ENCODE measurements at regions not wholly inside any gene's neighbourhood (a gene's known extent, or its start where the extent isn't known, plus 50 kb on each side); places are given as distances from the start of the nearest gene placed in this dataset.
"Not testable (repeated sequence)": the region's sequence is repeated elsewhere in the genome, so short reads cannot be mapped to it uniquely, and the experiment has no call there.

DNA sequence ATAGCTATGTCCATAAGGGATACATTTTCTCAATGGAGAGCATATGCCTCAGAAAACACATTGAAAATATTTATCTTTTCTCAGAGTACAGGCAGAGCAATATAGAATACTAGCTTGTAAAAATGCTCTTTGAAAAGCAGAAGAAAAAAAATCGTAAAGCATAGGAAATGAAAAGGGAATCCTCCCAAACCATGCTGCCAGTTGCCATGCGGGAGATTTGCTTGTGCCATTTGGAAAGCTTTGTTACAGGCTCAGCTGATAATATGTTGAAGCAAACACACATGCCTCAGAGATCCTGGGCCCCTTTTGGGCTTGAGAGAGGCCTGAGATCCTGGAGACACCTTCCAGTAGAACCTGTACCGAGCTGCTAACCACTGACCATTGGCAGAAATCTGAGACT lies 697.1 kb downstream of the BCL11A start:
- FAIRE-seq = no peak

DNA sequence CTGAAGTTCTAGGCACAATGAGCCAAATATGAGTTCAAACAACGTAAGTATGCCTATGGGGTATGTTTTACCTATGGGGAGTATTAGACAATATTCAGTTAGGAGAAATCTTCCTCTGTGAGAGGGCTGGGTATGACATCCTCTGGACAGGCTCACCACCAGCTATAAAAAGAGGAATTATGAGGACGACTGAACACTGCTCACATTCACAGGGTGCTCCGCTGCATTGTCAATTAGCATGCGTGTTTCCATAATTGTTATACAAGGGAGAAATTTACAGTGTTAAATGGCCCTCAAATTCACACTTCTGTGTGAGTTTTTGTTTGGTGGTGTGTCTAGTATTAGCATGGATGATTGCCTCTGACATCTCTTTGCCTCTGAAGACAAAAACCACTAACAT lies 700.4 kb downstream of the BCL11A start:
- FAIRE-seq = no peak

DNA sequence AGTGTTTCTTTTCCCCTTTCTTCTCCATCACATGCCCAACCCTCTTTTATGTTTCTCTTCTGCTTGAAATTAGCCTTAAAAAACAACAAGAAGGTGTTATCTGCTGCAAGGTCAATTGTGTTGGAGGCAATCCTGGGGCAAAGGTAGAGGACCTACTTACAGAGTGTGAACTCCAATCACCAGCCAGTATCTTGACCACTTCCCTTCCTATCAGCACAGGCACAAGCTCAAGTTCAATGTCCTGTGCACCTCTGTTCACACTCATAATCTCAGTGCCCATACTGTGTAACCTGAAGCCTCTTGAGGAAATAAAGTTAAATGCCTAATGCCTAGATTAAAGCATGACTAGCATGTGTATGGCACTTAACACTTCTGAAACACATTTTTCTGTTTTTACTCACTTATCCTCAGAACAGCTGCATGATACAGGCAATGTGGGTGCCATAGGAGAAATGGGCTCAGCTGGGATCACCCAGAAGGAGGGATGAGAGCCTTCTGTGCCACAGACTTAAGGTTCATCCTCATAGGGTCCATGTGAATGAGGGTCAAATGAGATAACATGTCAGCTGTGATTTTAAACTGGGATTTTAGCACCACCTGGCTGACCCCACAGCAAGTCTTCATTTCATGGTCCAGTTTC lies 701.5 kb downstream of the BCL11A start:
- FAIRE-seq = no peak

DNA sequence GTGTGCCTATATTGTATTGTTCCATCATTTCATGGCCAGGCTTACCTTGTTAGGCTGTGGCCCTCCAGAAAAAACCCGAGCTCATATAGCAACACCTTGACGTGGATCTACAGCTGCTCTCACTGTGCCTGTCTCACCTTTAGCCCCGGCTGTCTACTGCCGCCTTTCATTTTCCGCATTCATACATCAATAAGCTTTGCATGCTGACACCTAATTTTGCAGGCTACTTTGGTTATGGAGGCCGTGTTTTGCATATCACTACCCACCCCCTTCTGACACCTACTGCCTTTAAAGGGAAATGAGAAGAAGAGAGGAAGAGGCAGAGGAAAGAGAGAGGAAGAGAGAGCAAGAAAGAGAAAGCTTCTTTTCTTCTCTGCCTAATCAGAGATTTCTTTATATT lies 702.9 kb downstream of the BCL11A start:
- no peak for FAIRE-seq

DNA sequence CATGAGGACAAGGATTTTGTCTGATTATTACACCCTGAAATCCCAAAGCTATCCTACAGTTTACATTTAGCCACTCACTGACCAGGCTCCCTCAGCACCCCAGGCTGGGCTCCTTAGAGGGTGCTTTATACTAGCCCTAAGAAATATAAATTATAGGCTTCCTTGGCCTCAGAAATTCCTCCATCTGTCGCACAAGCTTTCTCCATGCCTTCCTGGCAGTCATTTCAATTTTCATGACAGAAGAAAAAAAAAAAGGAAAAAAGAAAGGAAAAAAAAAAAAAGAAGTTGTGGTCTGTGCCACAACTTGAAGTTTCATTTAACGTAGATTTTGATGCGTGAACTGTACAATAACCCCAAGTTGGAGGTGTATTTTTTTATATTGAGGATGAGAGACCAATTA lies 719.5 kb downstream of the BCL11A start:
- no peak for FAIRE-seq

DNA sequence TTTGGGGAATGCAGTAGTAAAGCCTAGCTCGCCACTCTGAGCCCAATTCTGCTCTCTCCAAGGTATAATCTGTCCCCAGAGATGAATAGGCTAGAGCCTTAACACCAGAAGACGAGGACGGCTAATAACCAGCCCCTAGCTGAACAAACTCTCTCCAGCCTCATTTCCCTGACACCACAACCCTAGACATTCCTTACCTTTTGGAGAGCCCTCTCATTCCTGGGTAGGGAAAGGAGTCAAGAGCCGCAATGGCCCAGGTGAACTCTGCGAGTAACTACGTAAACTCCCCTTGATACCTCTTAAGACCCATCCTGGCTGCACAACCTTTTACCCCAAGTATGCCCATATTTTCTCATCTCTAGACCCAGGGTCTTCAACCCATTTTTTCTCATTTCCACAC lies 722.9 kb downstream of the BCL11A start:
- FAIRE-seq = no peak

DNA sequence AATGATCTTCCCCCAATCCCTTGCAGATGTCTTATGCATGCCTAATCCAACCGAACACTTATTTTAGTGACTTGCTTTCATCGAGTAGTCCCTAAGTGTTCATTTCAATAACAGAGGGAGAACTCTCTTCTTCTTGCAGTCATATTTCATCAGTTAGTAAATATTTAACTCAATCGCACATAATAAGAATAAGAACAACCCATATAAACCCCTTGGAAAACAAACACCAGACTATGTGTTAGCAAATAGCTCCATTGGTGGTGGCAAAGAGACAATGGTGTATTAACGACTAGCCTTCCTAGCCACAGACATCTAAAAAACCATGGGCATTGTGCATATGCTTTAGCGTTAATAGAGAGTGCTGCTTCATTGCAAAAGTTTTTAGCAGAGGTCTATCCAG lies 725.8 kb downstream of the BCL11A start:
- FAIRE-seq = no peak

DNA sequence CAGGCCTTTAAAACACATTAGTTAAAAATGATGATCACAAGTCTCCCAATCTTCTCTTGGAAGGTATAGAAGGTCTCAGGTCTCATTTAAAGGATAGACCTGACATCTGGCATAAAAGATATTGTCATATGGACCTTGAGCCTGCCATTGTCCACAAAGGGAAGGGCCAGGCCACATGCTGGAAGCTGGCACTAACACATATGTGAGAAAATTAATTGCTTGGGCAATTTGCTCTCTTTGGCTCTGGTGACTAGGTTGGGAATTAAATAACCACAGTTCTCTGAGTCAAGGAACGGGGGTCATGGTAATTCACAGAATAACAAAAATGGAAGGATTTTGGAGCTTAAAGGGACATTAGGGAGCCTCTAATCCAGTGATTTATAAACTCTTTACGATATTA lies 727.3 kb downstream of the BCL11A start:
- FAIRE-seq = no peak

DNA sequence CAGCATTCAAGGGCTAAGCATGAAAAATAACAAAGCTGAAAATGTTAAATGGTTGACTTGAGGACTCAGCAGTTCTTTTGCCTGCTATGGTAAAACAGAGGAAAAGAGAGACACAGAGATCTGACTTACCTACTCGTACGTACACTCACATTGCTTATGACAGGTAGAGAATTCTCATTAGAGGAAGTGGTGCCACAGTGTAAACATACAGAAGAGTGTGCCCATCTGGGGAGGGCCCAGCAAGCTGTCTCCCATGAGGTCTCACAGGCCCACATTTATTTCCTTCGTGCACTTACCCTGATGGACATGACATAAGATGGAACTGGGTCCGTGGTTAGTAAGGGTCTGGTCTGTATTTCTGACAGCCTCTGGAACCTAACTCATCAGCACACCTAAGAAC lies 729.1 kb downstream of the BCL11A start:
- no peak for FAIRE-seq

DNA sequence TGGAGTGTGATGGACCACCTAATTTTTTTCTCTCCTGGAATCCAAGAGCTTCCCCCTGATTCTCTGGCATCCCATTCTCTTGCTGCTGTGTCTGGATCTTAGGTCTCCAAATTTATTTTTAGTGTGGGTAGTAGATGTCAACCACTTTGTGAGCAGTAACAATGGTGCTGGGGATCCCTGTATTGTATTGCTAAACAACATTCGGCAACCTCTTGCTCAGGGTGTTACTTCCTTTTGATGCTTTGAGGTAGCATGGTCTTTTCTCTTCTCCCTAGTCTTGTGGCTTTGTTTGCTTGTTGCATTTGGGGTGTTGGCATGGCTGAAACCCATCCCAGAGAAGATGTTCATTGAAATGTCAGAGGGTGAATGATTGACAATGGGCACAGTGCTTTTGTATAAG lies 737.4 kb downstream of the BCL11A start:
- FAIRE-seq = no peak

DNA sequence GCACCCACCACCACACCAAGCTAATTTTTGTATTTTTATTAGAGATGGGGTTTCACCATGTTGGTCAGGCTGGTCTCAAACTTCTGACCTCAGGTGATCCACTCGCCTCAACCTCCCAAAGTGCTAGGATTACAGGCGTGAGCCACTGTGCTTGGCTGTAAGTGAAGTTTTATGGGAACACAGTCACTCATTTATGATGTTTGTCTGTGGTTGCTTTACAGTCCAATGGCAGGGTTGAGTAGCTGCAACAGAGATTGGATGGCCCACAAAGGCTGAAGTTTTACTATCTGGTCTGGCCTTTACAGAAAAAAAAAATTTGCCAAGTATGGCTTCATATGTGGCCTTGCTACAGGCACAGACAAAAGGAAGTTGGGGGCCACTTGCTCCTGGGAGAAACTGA lies 743.2 kb downstream of the BCL11A start:
- not testable (repeated sequence) for FAIRE-seq

DNA sequence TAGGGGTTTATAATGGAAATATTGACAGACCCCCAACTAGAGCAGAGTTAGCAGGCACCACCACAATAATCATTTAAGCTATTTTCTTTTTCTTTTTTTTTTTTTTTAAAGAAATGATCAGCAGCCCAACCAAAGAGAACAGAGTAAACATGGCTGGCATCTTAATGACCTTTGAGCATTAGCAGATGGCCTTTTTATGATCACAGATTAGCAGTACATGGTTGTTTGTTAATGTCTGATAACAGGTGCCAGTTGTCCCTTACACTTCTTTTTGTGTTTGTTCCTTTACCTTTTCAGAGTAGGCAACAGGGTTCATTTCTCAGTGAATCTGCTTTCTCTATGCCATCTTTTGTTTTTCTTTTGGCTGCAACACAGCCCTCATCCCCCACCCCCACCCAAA lies 747.0 kb downstream of the BCL11A start:
- FAIRE-seq = no peak

DNA sequence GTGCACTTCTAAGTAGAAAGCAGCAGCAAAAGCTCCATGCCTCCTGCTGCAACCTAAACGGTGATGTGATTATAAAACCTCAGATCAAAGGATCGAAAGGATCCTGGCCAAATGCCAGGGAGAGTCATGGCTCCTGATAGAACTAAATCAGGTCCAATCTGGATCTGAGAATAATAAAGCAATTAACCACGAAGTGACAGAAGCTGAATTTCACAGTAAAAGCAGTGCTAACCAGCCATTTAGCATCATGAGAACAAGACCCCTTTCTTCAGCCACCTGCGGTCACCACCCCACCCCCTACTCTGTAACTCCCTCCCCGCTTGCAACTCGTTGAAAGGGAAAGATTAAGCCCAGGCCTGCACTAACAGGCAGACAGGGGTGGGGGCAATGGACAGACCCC lies 748.7 kb downstream of the BCL11A start:
- no peak for FAIRE-seq

DNA sequence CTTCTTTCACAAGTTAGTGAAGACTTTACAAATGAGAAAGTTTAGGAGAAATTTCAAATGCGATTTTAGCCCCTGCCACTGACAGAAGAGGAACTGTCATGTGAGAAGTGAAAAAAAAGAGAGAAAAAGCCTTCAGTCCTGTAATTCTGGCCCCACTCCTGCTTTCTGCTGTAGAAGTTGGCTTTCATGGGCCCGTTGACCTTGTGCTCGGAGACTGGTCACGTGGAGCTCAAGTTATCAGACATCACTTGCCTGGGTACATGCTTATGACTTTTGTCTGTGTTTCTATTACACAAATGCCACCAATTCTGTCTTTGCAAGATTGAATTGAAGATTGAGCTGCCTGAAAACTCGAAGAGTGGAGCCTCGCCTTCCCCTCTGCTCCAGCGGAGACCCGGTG lies 749.9 kb downstream of the BCL11A start:
- no peak for FAIRE-seq

DNA sequence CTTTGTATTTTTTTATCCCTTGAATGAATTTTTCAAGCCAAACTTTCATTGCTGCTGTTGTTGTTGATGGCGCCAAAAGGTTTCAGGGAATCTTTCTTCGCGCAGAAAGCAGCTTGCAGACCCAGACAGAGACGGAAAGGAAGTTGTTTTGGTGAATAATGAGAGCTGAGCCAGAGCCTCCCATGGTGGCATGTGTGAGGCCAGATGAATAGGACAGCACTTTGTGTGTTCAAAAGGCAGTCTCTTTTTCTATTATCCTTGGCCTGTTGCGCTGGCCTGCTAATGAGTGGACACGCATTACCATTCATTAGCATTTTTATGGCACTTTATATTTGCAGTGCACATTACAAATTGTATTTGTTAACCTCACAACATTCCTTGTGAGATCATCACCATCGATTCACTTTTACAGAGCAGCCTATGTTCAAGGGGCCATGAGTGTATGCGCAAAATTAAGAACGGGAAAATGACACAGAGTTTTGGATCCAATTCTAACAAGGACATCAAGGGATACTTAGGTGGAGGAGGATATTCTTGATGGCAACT lies 754.7 kb downstream of the BCL11A start:
- no peak for FAIRE-seq

DNA sequence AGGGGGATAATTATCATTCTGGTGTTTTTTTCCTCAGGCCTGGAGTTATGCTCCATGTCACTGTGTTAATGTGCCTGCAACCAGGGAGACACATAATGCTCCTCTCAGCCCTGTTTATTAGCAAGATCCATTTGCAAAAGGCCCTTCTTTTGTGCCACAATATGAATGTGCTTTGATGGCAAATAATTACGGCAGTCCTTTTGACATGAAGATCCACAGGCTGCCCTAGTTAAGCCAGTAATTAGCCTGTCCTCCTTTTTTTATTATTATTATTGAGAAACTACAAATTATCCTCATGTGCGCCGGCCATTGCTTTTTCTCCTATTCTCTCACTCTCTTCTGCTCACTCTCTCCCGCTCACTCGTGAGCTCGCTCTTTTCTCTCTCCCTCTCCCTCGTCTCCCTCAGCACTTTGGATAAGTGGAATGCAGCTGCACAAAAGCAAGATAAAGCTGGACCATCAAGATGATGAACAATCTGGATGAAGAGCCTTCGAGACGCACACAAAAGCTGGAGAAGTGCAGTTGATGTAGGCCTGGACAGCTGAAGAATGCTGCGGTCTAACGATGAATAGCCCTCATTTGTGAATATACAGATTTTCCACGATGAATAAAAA lies 762.3 kb downstream of the BCL11A start:
- FAIRE-seq = no peak

DNA sequence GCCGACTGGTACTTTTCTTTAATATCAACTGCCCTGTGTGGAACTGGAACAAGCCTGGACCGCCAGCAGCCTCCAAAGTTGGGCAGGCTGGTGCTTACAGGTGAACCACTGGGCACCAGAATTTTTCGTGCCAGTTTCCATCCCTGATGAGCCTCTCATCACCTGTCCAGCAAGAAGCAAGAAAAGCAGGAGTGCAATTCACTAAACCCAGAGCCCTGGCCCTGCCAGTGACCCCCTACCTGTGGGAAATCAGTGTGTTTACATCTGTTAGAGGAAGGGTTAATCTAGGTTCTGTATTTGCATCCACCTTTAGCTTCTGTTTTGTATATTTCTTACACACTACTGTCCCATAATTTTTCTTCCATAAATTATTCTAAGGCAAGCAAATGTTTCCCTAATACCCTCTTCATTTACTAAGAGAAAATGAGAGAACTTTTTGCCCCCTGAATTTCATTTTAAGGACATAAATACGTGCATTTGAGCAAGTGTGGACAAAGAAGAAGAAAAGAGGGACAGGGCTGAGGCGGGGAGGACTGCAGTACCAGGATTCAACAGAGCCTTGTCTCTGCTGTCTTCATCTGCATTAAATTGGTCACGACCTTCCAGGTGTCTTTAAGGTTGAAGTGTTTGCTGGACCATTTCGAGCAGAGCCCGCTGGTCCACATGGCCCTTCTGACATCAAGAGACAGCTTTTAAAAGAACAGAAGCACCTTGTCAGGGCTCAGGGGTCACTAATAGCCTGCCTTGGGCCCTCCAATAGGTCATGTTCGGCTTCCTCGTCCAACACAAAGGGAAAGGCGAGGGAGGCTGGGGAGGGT lies 763.1 kb downstream of the BCL11A start:
- no peak for FAIRE-seq

DNA sequence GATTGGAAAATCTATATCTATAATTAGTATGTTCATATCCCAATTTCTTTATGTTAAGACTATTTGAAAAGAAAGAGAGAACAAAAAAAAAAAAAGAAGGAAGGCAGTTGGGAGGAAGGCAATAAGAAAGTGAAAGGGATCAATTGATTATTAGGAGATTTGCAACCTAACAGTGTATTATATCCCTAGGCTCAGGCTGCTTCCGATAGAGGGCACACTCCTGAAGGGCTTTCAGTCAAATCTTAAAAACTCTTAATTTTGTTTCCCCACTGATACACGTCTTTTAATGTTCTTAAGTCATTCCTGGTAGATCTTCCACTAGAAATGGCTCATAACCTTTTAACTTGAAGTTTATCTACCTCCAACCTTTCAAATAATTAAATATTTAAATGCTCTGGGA lies 763.9 kb downstream of the BCL11A start:
- no peak for FAIRE-seq

DNA sequence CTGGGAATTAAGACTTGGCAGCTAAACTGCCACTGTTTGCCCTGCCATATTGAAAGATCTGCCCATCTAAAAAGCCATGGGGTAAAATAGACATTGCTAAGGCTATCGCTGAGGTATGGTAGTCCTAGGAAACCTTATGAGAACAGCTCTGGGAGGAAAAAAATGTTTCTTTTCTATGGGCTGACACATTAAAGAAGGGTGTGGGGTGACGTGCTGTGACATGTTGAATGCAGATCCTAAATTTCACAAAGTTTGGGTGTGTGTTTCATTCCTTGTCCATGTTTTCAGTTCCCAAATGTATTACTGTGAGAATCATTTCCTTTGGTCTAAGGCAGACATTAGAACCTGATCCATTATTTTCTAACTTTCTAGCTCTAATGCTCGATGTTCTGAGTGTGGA lies 766.4 kb downstream of the BCL11A start:
- FAIRE-seq = no peak

DNA sequence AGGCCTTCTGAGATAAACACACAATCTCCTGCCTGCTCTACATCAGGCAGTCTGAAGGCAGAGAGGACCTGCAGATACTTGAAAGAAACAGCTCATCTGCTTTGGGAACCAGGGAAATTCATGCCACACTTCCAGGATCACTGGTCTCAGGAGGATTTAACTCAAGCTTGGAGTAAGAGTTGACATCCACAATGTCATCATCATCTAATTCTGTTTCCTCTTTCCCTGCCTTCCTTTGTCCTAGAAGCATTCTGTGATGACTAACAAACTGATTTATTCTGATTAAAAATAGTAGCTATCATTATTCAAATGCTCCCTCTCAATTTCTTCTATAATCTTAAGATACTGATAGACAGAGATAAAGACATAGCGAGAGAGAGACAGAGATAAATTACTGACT lies 766.8 kb downstream of the BCL11A start:
- FAIRE-seq = no peak

DNA sequence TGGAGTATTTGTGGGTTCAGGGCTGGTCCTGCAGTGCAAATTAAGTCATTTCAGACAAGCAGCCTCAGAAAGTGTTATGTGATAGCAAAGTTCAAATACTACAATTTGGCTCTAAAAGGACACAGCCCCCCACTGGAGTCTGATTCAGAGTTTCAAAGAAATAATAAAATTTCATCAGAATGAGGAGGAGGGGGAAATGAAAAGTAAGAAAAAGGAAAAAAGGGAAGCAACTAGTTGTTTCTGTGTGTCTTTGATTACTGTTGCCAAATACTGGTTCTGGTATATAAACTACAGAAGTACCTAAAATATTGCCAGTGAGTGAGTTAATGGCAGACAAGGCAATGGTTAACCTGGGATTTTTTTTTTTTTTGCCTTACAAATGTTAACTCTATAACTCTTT lies 773.9 kb downstream of the BCL11A start:
- FAIRE-seq = no peak

DNA sequence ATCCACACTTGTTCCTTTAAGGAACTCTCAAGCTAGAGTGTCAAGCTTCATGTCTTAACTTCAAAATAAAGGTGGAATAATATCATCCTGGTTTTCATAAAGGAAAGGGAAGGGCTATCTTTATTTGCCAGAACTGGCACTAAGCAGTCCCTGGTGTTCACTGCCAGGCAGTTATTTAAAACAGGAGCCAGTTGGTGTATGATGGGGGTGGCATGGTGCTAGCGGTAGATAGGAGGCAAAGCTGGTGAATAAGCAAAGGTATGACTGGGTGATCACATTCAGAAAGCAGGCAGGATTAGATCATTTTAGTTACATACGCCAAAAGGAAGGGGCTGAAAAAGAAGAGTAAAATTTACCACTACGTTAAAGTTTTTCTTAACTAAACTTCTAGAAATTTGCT lies 776.3 kb downstream of the BCL11A start:
- FAIRE-seq = no peak

DNA sequence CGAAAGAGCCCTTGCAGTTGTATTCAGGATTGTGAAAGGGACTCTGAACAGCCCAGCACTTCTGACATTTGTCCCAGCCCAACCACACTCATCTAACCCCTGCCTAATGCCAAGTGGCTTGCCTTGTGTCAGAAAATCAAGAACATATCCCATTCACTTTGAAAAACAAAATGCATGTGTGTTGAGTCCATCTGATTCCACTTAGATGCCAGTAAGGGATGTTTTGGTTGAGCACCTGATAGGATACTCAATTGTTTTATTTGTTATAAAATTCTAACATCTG lies 776.8 kb downstream of the BCL11A start:
- no peak for FAIRE-seq

DNA sequence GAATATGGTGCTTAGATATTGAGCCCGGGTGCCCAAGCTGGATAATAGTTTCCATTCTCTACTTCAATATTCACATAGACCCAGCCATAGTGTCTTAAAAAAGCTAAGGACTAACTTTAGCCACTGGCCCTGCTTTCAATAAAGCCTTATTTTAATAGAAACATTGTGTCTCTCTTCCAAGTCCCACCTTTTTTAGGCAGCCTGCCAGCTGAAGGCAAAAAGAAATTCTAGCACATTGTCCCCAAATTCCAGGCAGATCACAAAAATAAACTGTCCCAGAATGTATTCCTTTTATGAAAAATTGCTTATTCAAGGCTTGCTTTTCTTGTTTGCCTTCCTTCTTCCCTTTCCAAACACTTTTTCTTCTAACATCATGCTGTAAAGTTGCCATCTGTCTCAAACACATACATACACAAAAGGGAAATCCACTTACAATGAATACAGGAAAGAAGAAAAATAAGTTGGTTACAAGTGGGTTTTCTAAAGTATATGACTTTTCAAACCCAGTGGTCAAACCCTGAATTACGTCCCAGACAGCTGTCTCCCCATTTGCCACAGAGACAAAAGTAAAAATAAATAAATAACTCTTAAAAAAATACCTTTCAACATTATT lies 778.5 kb downstream of the BCL11A start:
- FAIRE-seq = no peak

Measured in islet of Langerhans (tissue), 1 donor.